ENCODE measurements at regions not wholly inside any gene's neighbourhood (a gene's known extent, or its start where the extent isn't known, plus 50 kb on each side); places are given as distances from the start of the nearest gene placed in this dataset.
"Not testable (repeated sequence)": the region's sequence is repeated elsewhere in the genome, so short reads cannot be mapped to it uniquely, and the experiment has no call there.

- not testable (repeated sequence) for H3K27me3 ChIP-seq (ENCODE audit: control insufficient read depth, insufficient read depth, low read length); H3K36me3 ChIP-seq (ENCODE audit: control insufficient read depth, low read depth, low read length); H3K4me3 ChIP-seq (ENCODE audit: low read length); H3K9me3 ChIP-seq (ENCODE audit: control insufficient read depth, low read depth, low read length); H3K27ac ChIP-seq (ENCODE audit: low read length); H3K9ac ChIP-seq (ENCODE audit: low read length); H3K4me1 ChIP-seq (ENCODE audit: control insufficient read depth, low read depth, low read length)
Measured at GRCh38 chr10:47675577-47675976, 87.8 kb downstream of the SYT15B start.

DNA sequence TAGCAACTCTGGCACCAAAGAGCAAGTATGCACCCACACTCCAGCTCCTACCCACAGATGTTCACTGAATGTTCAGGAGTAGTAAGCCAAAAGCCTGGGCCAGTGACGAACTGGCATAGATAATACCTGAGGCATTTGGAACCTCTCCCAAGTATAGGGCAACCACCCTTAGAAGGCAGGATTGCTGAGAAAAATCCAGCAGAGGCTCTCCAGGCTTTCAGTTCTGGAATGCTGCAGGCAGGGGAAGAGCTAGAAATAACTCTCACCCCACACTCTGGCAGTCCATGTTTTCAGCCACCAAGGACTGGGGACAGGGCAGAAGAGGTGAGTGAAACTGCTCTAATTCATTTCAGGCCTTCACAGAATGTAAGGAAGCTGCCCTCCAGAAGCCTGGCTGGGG, 90.3 kb downstream of the SYT15B start:
- H3K4me3 ChIP-seq (ENCODE audit: low read length); H3K9me3 ChIP-seq (ENCODE audit: control insufficient read depth, low read depth, low read length); H3K9ac ChIP-seq (ENCODE audit: low read length); H3K36me3 ChIP-seq (ENCODE audit: control insufficient read depth, low read depth, low read length); H3K27ac ChIP-seq (ENCODE audit: low read length); H3K27me3 ChIP-seq (ENCODE audit: control insufficient read depth, insufficient read depth, low read length); H3K4me1 ChIP-seq (ENCODE audit: control insufficient read depth, low read depth, low read length): not testable (repeated sequence)

- not testable (repeated sequence) for H3K36me3 ChIP-seq (ENCODE audit: control insufficient read depth, low read depth, low read length); H3K4me1 ChIP-seq (ENCODE audit: control insufficient read depth, low read depth, low read length); H3K27ac ChIP-seq (ENCODE audit: low read length)
Measured at GRCh38 chr10:47670857-47671256, 92.5 kb downstream of the SYT15B start.

DNA sequence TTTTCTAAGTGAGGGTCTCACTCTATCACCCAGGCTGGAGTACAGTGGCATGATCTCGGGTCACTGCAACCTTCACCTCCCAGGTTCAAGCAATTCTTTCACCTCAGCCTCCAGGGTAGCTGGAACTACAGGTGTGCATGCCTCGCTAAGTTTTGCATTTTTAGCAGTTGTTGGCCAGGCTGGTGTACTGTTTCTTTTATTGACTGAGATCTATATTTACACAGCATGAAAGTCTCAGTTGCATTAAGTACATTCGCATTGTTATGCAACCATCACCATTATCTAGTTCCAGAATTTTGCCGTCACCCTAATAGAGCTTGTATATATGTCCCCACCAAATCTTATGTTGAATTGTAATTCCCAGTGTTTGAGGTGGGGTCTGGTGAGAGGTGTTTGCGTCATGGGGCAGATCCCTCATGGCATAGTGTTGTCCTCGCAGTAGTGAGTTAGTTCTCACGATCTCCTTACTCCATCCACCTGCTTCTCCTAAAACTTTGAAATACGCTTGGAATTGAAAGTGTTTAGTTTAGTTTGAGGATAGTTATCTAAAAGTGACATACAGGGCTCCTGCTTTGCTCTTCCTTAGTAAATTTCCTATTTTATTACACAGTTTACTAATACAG, 101.3 kb downstream of the SYT15B start:
- not testable (repeated sequence) for H3K27me3 ChIP-seq (ENCODE audit: control insufficient read depth, insufficient read depth, low read length); H3K9ac ChIP-seq (ENCODE audit: low read length); H3K4me3 ChIP-seq (ENCODE audit: low read length); H3K4me1 ChIP-seq (ENCODE audit: control insufficient read depth, low read depth, low read length); H3K27ac ChIP-seq (ENCODE audit: low read length); H3K36me3 ChIP-seq (ENCODE audit: control insufficient read depth, low read depth, low read length); H3K9me3 ChIP-seq (ENCODE audit: control insufficient read depth, low read depth, low read length)

More at GRCh38 chr10:47670857-47671256, 92.5 kb downstream of the SYT15B start:
- not testable (repeated sequence) for H3K9me3 ChIP-seq (ENCODE audit: control insufficient read depth, low read depth, low read length); H3K9ac ChIP-seq (ENCODE audit: low read length); H3K27me3 ChIP-seq (ENCODE audit: control insufficient read depth, insufficient read depth, low read length); H3K4me3 ChIP-seq (ENCODE audit: low read length)

GRCh38 chr10:47656732-47657131, 106.7 kb downstream of the SYT15B start:
- not testable (repeated sequence) for H3K9ac ChIP-seq (ENCODE audit: low read length); H3K27ac ChIP-seq (ENCODE audit: low read length); H3K36me3 ChIP-seq (ENCODE audit: control insufficient read depth, low read depth, low read length); H3K9me3 ChIP-seq (ENCODE audit: control insufficient read depth, low read depth, low read length); H3K4me3 ChIP-seq (ENCODE audit: low read length); H3K4me1 ChIP-seq (ENCODE audit: control insufficient read depth, low read depth, low read length); H3K27me3 ChIP-seq (ENCODE audit: control insufficient read depth, insufficient read depth, low read length)

DNA sequence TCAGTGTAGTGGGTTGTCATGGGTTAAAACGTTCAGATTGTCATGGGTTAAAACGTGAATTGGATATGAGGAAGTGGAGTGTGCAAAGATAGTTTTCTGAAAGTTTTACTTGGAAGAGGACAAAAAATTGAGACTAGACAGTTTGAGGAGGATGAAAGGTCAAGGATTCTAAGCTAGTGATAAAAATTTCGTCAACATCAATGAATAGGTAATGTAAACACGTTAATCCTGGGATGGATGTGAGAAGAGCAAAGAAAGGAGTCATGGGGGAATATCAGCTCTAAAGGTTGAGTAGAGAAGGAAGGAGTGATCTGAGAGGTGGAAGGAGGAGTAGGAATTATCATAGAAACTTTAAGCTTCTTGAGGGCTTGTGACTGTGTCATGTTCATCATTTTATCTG, 109.2 kb downstream of the SYT15B start:
- not testable (repeated sequence) for H3K9me3 ChIP-seq (ENCODE audit: control insufficient read depth, low read depth, low read length); H3K4me1 ChIP-seq (ENCODE audit: control insufficient read depth, low read depth, low read length); H3K36me3 ChIP-seq (ENCODE audit: control insufficient read depth, low read depth, low read length); H3K27me3 ChIP-seq (ENCODE audit: control insufficient read depth, insufficient read depth, low read length); H3K27ac ChIP-seq (ENCODE audit: low read length); H3K4me3 ChIP-seq (ENCODE audit: low read length); H3K9ac ChIP-seq (ENCODE audit: low read length)

DNA sequence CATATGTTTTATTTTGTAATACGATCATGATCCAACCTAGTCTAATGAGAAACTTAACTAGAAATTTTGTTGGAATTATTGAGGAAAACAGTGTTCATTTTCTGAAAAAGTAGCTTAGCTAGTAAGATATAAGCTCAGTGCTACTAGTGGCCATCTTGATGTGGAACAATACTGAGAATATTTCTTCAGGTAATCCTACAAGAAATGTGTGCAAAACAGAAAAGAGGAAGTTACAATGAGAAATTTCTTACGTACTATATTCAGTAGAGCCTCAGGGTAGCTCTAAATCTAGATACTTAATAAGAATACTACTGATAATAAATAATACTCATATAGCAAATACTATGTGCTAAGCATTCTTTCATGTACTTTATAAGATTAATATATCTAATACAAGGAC, 114.8 kb downstream of the SYT15B start:
- H3K9ac ChIP-seq (ENCODE audit: low read length); H3K9me3 ChIP-seq (ENCODE audit: control insufficient read depth, low read depth, low read length); H3K4me1 ChIP-seq (ENCODE audit: control insufficient read depth, low read depth, low read length); H3K27ac ChIP-seq (ENCODE audit: low read length); H3K4me3 ChIP-seq (ENCODE audit: low read length); H3K27me3 ChIP-seq (ENCODE audit: control insufficient read depth, insufficient read depth, low read length); H3K36me3 ChIP-seq (ENCODE audit: control insufficient read depth, low read depth, low read length): not testable (repeated sequence)

- not testable (repeated sequence) for H3K9ac ChIP-seq (ENCODE audit: low read length); H3K27ac ChIP-seq (ENCODE audit: low read length); H3K27me3 ChIP-seq (ENCODE audit: control insufficient read depth, insufficient read depth, low read length); H3K4me1 ChIP-seq (ENCODE audit: control insufficient read depth, low read depth, low read length); H3K9me3 ChIP-seq (ENCODE audit: control insufficient read depth, low read depth, low read length); H3K36me3 ChIP-seq (ENCODE audit: control insufficient read depth, low read depth, low read length); H3K4me3 ChIP-seq (ENCODE audit: low read length)
Measured at GRCh38 chr10:47647523-47648101, 115.8 kb downstream of the SYT15B start.

- not testable (repeated sequence) for H3K9ac ChIP-seq (ENCODE audit: low read length); H3K9me3 ChIP-seq (ENCODE audit: control insufficient read depth, low read depth, low read length); H3K27ac ChIP-seq (ENCODE audit: low read length); H3K4me3 ChIP-seq (ENCODE audit: low read length); H3K36me3 ChIP-seq (ENCODE audit: control insufficient read depth, low read depth, low read length); H3K27me3 ChIP-seq (ENCODE audit: control insufficient read depth, insufficient read depth, low read length); H3K4me1 ChIP-seq (ENCODE audit: control insufficient read depth, low read depth, low read length)
Measured at GRCh38 chr10:47646686-47647273, 116.6 kb downstream of the SYT15B start.

DNA sequence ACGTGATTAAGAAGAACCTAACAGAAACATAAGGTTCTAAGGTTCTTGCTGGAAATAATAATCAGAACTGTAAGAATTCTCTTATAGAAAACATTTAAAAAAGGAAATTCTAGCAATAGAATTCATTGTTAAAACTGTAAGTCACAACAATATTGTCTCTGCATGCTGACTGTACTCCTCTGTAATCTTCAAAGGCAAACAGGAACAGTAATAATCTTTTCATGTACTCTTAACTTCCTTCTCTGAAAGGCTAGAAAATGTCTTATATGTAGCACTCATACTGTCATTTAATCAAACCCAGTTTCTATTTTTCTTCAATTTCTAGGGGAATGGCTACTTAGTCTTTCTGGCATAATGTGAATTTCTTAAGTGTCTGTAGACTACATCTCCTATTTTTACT, 103.5 kb upstream of the AGAP9 start:
- H3K9me3 ChIP-seq (ENCODE audit: control insufficient read depth, low read depth, low read length); H3K27me3 ChIP-seq (ENCODE audit: control insufficient read depth, insufficient read depth, low read length); H3K36me3 ChIP-seq (ENCODE audit: control insufficient read depth, low read depth, low read length); H3K4me1 ChIP-seq (ENCODE audit: control insufficient read depth, low read depth, low read length); H3K4me3 ChIP-seq (ENCODE audit: low read length); H3K27ac ChIP-seq (ENCODE audit: low read length); H3K9ac ChIP-seq (ENCODE audit: low read length): not testable (repeated sequence)

GRCh38 chr10:47622719-47623118, 99.3 kb upstream of the AGAP9 start:
- H3K9me3 ChIP-seq (ENCODE audit: control insufficient read depth, low read depth, low read length); H3K9ac ChIP-seq (ENCODE audit: low read length); H3K27me3 ChIP-seq (ENCODE audit: control insufficient read depth, insufficient read depth, low read length); H3K27ac ChIP-seq (ENCODE audit: low read length); H3K4me3 ChIP-seq (ENCODE audit: low read length); H3K36me3 ChIP-seq (ENCODE audit: control insufficient read depth, low read depth, low read length); H3K4me1 ChIP-seq (ENCODE audit: control insufficient read depth, low read depth, low read length): not testable (repeated sequence)

DNA sequence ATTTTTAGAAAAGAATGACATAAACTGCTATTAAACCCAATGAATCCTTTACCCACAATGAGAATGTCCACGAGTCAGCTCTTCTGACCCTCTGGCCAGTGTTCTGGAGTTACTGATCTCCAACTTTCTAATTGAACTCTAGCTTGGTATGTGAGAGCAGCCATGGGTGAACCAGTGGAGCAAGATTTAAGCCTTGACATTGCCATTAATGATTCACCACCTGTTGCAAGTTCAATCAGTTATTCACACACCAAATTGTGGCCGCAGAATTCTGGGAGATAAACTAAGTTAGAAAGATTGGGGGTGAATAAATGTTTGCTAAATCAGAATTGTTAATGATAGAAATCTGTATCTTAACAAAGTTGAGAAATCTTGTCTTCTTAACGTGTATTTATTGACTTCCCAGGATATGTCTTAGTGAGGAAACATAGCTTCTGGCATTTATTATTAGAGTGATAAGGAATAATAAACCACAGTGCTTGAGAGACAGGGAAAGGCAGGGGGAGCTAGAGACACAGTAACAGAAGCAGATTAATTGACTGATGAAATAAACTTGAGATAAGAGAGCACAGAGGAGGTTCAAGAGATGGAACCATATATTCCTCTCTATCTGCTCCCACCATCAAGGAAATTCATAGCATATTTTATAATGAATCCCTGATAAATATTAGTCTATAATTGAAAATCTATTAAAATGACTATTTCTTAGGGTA, 96.0 kb upstream of the AGAP9 start:
- H3K36me3 ChIP-seq (ENCODE audit: control insufficient read depth, low read depth, low read length); H3K4me1 ChIP-seq (ENCODE audit: control insufficient read depth, low read depth, low read length); H3K27me3 ChIP-seq (ENCODE audit: control insufficient read depth, insufficient read depth, low read length); H3K27ac ChIP-seq (ENCODE audit: low read length); H3K9me3 ChIP-seq (ENCODE audit: control insufficient read depth, low read depth, low read length); H3K4me3 ChIP-seq (ENCODE audit: low read length); H3K9ac ChIP-seq (ENCODE audit: low read length): not testable (repeated sequence)
